GM21390 (cell line): ENCODE measurements at regions not wholly inside any gene's neighbourhood (a gene's known extent, or its start where the extent isn't known, plus 50 kb on each side); places are given as distances from the start of the nearest gene placed in this dataset.
A peak's percentile ranks its signal among the peaks of the same experiment; 100 is the strongest.
"Not testable (repeated sequence)": the region's sequence is repeated elsewhere in the genome, so short reads cannot be mapped to it uniquely, and the experiment has no call there.

ENCODE experiments used
- ATAC-seq: cut with Tn5 transposase; IDR thresholded peaks from one replicate; pipeline ENCODE4 v1.9.1; 2021; ENCODE audit not compliant: unreplicated experiment

- ATAC-seq, result no peak
These were observed 571.1 kb downstream of the MAT2B start for GRCh38 chr5:164076556-164076955.

- ATAC-seq, result no peak
These were observed 584.9 kb downstream of the MAT2B start for GRCh38 chr5:164090358-164090757.

GRCh38 chr5:164091836-164092235 is 586.4 kb downstream of the MAT2B start:
- no peak for ATAC-seq

- ATAC-seq, result no peak
These were observed 588.9 kb downstream of the MAT2B start for GRCh38 chr5:164094291-164094690.

- no peak for ATAC-seq
These were observed 592.3 kb downstream of the MAT2B start for GRCh38 chr5:164097749-164098148.

GRCh38 chr5:164098531-164098930 is 593.1 kb downstream of the MAT2B start:
- no peak for ATAC-seq

GRCh38 chr5:164098979-164099378 is 593.6 kb downstream of the MAT2B start:
- no peak for ATAC-seq

- ATAC-seq, result no peak
These were observed 610.0 kb downstream of the MAT2B start for GRCh38 chr5:164115420-164115819.

GRCh38 chr5:164119806-164120447 is 614.5 kb downstream of the MAT2B start:
- ATAC-seq, result peak; percentile 80

GRCh38 chr5:164127527-164127926 is 622.1 kb downstream of the MAT2B start:
- ATAC-seq, result no peak

- no peak for ATAC-seq
These were observed 626.9 kb downstream of the MAT2B start for GRCh38 chr5:164132358-164132757.

- ATAC-seq, result no peak
These were observed 631.7 kb downstream of the MAT2B start for GRCh38 chr5:164137095-164137494.

- no peak for ATAC-seq
These were observed 634.0 kb downstream of the MAT2B start for GRCh38 chr5:164139423-164139822.

- no peak for ATAC-seq
These were observed 640.0 kb downstream of the MAT2B start for GRCh38 chr5:164145458-164145857.

GRCh38 chr5:164146223-164146622 is 640.8 kb downstream of the MAT2B start:
- no peak for ATAC-seq

GRCh38 chr5:164148292-164148691 is 642.9 kb downstream of the MAT2B start:
- ATAC-seq, result no peak

- not testable (repeated sequence) for ATAC-seq
These were observed 647.1 kb downstream of the MAT2B start for GRCh38 chr5:164152539-164152938.

- ATAC-seq, result no peak
These were observed 648.2 kb downstream of the MAT2B start for GRCh38 chr5:164153469-164154172.

- ATAC-seq, result no peak
These were observed 665.4 kb downstream of the MAT2B start for GRCh38 chr5:164170814-164171213.

- ATAC-seq, result no peak
These were observed 669.7 kb downstream of the MAT2B start for GRCh38 chr5:164175083-164175482.

GRCh38 chr5:164179406-164179805 is 674.0 kb downstream of the MAT2B start:
- no peak for ATAC-seq

GRCh38 chr5:164181604-164182003 is 676.2 kb downstream of the MAT2B start:
- no peak for ATAC-seq

GRCh38 chr5:164184158-164184557 is 678.7 kb downstream of the MAT2B start:
- no peak for ATAC-seq
